A549 (cell line): ENCODE measurements at regions not wholly inside any gene's neighbourhood (a gene's known extent, or its start where the extent isn't known, plus 50 kb on each side); places are given as distances from the start of the nearest gene placed in this dataset.

Source experiments
- CTCF ChIP-seq: fragments of >200 bp; sonication (Bioruptor Twin); formaldehyde crosslinking; IDR thresholded peaks from 3 replicates; pipeline ENCODE4 v1.5.1; 2016
- EP300 ChIP-seq, 2 experiments: fragments of >200 bp; sonication (Bioruptor Twin); formaldehyde crosslinking; IDR thresholded peaks; 2 replicates in 1 of 2; 3 replicates in 1 of 2; pipeline ENCODE4 v1.6.1; 2016 to 2017
- ESRRA ChIP-seq: fragments of 150-350 bp; IDR thresholded peaks from 2 replicates; pipeline ENCODE4 v1.6.1; 2014; ENCODE audit warnings: mild to moderate bottlenecking, low read length, borderline replicate concordance
- HDAC2 ChIP-seq: fragments of 200-600 bp; sonication (generic); IDR thresholded peaks from 2 replicates; pipeline ENCODE4 v1.6.1; 2016
- MAFK ChIP-seq: fragments of 450-650 bp; IDR thresholded peaks from 2 replicates; pipeline ENCODE4 v1.6.1; 2014; ENCODE audit not compliant: partially characterized antibody
- POLR2A ChIP-seq: IDR thresholded peaks from 2 replicates; pipeline ENCODE4 v1.6.1; 2012; ENCODE audit warnings: mild to moderate bottlenecking, low read length
- RCOR1 ChIP-seq: fragments of 150-350 bp; IDR thresholded peaks from 2 replicates; pipeline ENCODE4 v1.6.1; 2014; ENCODE audit warnings: antibody characterized with exemption, low read length, low read depth
- TF ChIP-seq, protein P1 (sequence below): IDR thresholded peaks from 2 replicates; pipeline ENCODE4 v1.6.1; 2012
- TF ChIP-seq, protein P2 (sequence below): fragments of 200-600 bp; sonication (generic); IDR thresholded peaks from 2 replicates; pipeline ENCODE4 v1.6.1; 2016; ENCODE audit warnings: antibody characterized with exemption, mild to moderate bottlenecking, moderate library complexity

DNA sequence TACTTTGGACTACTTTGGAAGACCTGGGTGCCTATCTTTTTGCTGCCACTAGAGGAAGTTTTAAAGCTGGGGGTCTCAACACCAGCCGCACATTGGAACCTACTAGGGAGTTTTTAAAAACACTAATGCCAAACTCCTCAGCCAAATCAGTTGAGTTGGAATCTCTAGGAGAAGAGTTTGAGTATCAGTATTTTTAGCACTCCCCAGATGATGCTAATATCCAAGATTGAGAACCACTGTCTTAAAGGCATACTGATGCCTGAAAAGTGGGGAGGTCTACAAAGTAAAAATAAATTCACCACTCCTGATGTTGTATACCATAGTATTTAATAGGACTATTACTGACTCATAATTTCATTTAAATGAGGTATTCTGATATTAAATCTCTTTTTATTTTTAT lies 62.9 kb upstream of the COL21A1 start:
- TF ChIP-seq CTCF (no peak), MAFK (no peak), POLR2A (no peak), HDAC2 (no peak), ESRRA (no peak), RCOR1 (no peak), EP300 (IDR thresholded peaks at IDR 0.05) (no peak)
- TF ChIP-seq, protein P1, sequence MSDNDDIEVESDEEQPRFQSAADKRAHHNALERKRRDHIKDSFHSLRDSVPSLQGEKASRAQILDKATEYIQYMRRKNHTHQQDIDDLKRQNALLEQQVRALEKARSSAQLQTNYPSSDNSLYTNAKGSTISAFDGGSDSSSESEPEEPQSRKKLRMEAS = no peak
- TF ChIP-seq, protein P2, sequence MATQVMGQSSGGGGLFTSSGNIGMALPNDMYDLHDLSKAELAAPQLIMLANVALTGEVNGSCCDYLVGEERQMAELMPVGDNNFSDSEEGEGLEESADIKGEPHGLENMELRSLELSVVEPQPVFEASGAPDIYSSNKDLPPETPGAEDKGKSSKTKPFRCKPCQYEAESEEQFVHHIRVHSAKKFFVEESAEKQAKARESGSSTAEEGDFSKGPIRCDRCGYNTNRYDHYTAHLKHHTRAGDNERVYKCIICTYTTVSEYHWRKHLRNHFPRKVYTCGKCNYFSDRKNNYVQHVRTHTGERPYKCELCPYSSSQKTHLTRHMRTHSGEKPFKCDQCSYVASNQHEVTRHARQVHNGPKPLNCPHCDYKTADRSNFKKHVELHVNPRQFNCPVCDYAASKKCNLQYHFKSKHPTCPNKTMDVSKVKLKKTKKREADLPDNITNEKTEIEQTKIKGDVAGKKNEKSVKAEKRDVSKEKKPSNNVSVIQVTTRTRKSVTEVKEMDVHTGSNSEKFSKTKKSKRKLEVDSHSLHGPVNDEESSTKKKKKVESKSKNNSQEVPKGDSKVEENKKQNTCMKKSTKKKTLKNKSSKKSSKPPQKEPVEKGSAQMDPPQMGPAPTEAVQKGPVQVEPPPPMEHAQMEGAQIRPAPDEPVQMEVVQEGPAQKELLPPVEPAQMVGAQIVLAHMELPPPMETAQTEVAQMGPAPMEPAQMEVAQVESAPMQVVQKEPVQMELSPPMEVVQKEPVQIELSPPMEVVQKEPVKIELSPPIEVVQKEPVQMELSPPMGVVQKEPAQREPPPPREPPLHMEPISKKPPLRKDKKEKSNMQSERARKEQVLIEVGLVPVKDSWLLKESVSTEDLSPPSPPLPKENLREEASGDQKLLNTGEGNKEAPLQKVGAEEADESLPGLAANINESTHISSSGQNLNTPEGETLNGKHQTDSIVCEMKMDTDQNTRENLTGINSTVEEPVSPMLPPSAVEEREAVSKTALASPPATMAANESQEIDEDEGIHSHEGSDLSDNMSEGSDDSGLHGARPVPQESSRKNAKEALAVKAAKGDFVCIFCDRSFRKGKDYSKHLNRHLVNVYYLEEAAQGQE = no peak
